Caco-2 (cell line): ENCODE measurements at regions not wholly inside any gene's neighbourhood (a gene's known extent, or its start where the extent isn't known, plus 50 kb on each side); places are given as distances from the start of the nearest gene placed in this dataset.

Experiments used
- BruUV-seq: library from RNA; stranded (reverse); fragments of 400-500 nt; replicated peaks from 2 replicates; lab custom pipeline; 2021; lab: Mats Ljungman, UMichigan
- CTCF ChIA-PET: fragments of 300-600 bp; sonication (Branson Sonifier 250); formaldehyde crosslinking; loops from one replicate; lab custom pipeline; 2022; ENCODE audit warnings: antibody characterized with exemption; lab: Charles Lee
- POLR2A ChIA-PET: fragments of 300-600 bp; sonication (Branson Sonifier 250); formaldehyde crosslinking; loops from one replicate; lab custom pipeline; 2022; ENCODE audit warnings: antibody characterized with exemption; lab: Charles Lee
- DNase-seq, 2 experiments: peaks; one replicate each; pipeline versions ENCODE4 v3.0.0 to v3.0.0-alpha.2; 2020 to 2022
- H3K27me3 ChIP-seq: replicated peaks from 2 replicates; pipeline ENCODE4 v1.6.0; 2011; ENCODE audit warnings: low read length; ENCODE audit not compliant: control insufficient read depth, insufficient read depth
- H3K36me3 ChIP-seq: 2 replicates; pipeline ENCODE4 v1.5.1; 2011; ENCODE audit warnings: low read length; ENCODE audit not compliant: control insufficient read depth, insufficient read depth
- H3K4me1 ChIP-seq: fragments of 250-450 bp; sonication (Bioruptor Pico); 2 replicates; pipeline ENCODE4 v1.5.1; 2020; ENCODE audit warnings: mild to moderate bottlenecking
- H3K4me3 ChIP-seq: 2 replicates; pipeline ENCODE4 v1.5.1; 2011; ENCODE audit warnings: low read depth, mild to moderate bottlenecking, control low read depth, low read length
- H3K9me3 ChIP-seq: fragments of 250-450 bp; sonication (Bioruptor Pico); 2 replicates; pipeline ENCODE4 v1.5.1; 2020; ENCODE audit warnings: mild to moderate bottlenecking, moderate library complexity
- H3K27ac Mint-ChIP-seq: one replicate; pipeline ENCODE4 v1.8.0; 2022; ENCODE audit warnings: mixed read lengths; ENCODE audit not compliant: unreplicated experiment
- H3K27me3 Mint-ChIP-seq: one replicate; pipeline ENCODE4 v1.8.0; 2022; ENCODE audit warnings: mixed read lengths; ENCODE audit not compliant: insufficient read depth, unreplicated experiment
- H3K36me3 Mint-ChIP-seq: one replicate; pipeline ENCODE4 v1.8.0; 2022; ENCODE audit warnings: mild to moderate bottlenecking, mixed read lengths; ENCODE audit not compliant: insufficient read depth, unreplicated experiment
- H3K4me1 Mint-ChIP-seq: one replicate; pipeline ENCODE4 v1.8.0; 2022; ENCODE audit warnings: low read depth, mixed read lengths; ENCODE audit not compliant: unreplicated experiment
- H3K4me3 Mint-ChIP-seq: one replicate; pipeline ENCODE4 v1.8.0; 2022; ENCODE audit warnings: mild to moderate bottlenecking, moderate library complexity, mixed read lengths; ENCODE audit not compliant: unreplicated experiment
- H3K9me3 Mint-ChIP-seq: one replicate; pipeline ENCODE4 v1.8.0; 2022; ENCODE audit warnings: mixed read lengths; ENCODE audit not compliant: unreplicated experiment
- intact Hi-C: fragments of 100-400 bp; cut with micrococcal nuclease; formaldehyde crosslinking; loops from one replicate; pipeline ENCODE4 v1.10.0; 2022; ENCODE audit not compliant: unreplicated experiment
- TF ChIP-seq, protein P1 (sequence below), 2 experiments: fragments of 200-600 bp in 1 of 2; IDR thresholded peaks; 1 replicate in 1 of 2; 2 replicates in 1 of 2; pipeline versions ENCODE4 v1.5.1 to v1.8.0; 2011 to 2022; ENCODE audit warnings: antibody characterized with exemption in 1 of 2, control low read depth in 1 of 2, inconsistent platforms in 1 of 2, low read depth in 1 of 2, low read length in 1 of 2, mild to moderate bottlenecking in 1 of 2, moderate library complexity in 1 of 2; ENCODE audit not compliant: insufficient read depth in 1 of 2, severe bottlenecking in 1 of 2, unreplicated experiment in 1 of 2

GRCh38 chr18:5732318-5732717, 163.0 kb downstream of the TMEM200C start:
- Histone ChIP-seq H3K4me3 (no peak overlapping the region), H3K27me3 (no peaks in the 10 kb centered on the region), H3K4me1 (no peaks in the 10 kb centered on the region), H3K9me3 (no peaks in the 10 kb centered on the region), H3K36me3 (no peaks in the 10 kb centered on the region)
- no TSS peak for BruUV-seq
- Mint-ChIP-seq H3K36me3 (no peaks in the 10 kb centered on the region), H3K4me1 (no peaks in the 10 kb centered on the region), H3K4me3 (no peak overlapping the region), H3K9me3 (no peaks in the 10 kb centered on the region), H3K27me3 (peaks cover 8% of the 10 kb centered on the region), H3K27ac (no peak overlapping the region)
- TF ChIP-seq, protein P1, sequence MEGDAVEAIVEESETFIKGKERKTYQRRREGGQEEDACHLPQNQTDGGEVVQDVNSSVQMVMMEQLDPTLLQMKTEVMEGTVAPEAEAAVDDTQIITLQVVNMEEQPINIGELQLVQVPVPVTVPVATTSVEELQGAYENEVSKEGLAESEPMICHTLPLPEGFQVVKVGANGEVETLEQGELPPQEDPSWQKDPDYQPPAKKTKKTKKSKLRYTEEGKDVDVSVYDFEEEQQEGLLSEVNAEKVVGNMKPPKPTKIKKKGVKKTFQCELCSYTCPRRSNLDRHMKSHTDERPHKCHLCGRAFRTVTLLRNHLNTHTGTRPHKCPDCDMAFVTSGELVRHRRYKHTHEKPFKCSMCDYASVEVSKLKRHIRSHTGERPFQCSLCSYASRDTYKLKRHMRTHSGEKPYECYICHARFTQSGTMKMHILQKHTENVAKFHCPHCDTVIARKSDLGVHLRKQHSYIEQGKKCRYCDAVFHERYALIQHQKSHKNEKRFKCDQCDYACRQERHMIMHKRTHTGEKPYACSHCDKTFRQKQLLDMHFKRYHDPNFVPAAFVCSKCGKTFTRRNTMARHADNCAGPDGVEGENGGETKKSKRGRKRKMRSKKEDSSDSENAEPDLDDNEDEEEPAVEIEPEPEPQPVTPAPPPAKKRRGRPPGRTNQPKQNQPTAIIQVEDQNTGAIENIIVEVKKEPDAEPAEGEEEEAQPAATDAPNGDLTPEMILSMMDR (IDR thresholded peaks at IDR 0.05; ENCODE audit: insufficient read depth in 1 of 2, low read depth in 1 of 2, low read length in 1 of 2, severe bottlenecking in 1 of 2, unreplicated experiment in 1 of 2) = no peak
- POLR2A ChIA-PET = no interaction called here
- DNase-seq = no peak
- CTCF ChIA-PET = no interaction called here
- intact Hi-C loops = no loop called here

GRCh38 chr18:5729983-5730699, 165.2 kb downstream of the TMEM200C start:
- BruUV-seq = no TSS peak
- DNase-seq = no peak
- no peaks in the 10 kb centered on the region for H3K9me3 Mint-ChIP-seq
- H3K27me3 ChIP-seq = no peaks in the 10 kb centered on the region
- H3K4me1 Mint-ChIP-seq = no peaks in the 10 kb centered on the region
- H3K36me3 Mint-ChIP-seq = no peaks in the 10 kb centered on the region
- intact Hi-C loops = no loop called here
- H3K27ac Mint-ChIP-seq = no peak overlapping the region
- no peak overlapping the region for H3K4me3 Mint-ChIP-seq
- no peak overlapping the region for H3K4me3 ChIP-seq
- TF ChIP-seq, protein P1 (IDR thresholded peaks at IDR 0.05; ENCODE audit: insufficient read depth in 1 of 2, low read depth in 1 of 2, low read length in 1 of 2, severe bottlenecking in 1 of 2, unreplicated experiment in 1 of 2) = no peak
- CTCF ChIA-PET = no interaction called here
- H3K36me3 ChIP-seq = no peaks in the 10 kb centered on the region
- POLR2A ChIA-PET = no interaction called here
- H3K4me1 ChIP-seq = no peaks in the 10 kb centered on the region
- H3K9me3 ChIP-seq = no peaks in the 10 kb centered on the region
- H3K27me3 Mint-ChIP-seq = peaks cover 5% of the 10 kb centered on the region

GRCh38 chr18:5728531-5728930, 166.8 kb downstream of the TMEM200C start:
- no peak overlapping the region for H3K4me3 ChIP-seq
- H3K9me3 ChIP-seq = no peaks in the 10 kb centered on the region
- ChIA-PET POLR2A (no interaction called here), CTCF (no interaction called here)
- Mint-ChIP-seq H3K27me3 (peaks cover 5% of the 10 kb centered on the region), H3K9me3 (no peaks in the 10 kb centered on the region), H3K36me3 (no peaks in the 10 kb centered on the region), H3K4me3 (no peak overlapping the region), H3K27ac (no peak overlapping the region), H3K4me1 (no peaks in the 10 kb centered on the region)
- TF ChIP-seq, protein P1 (IDR thresholded peaks at IDR 0.05; ENCODE audit: insufficient read depth in 1 of 2, low read depth in 1 of 2, low read length in 1 of 2, severe bottlenecking in 1 of 2, unreplicated experiment in 1 of 2) = no peak
- no TSS peak for BruUV-seq
- no peak for DNase-seq
- H3K27me3 ChIP-seq = no peaks in the 10 kb centered on the region
- H3K4me1 ChIP-seq = no peaks in the 10 kb centered on the region
- intact Hi-C loops = no loop called here
- no peaks in the 10 kb centered on the region for H3K36me3 ChIP-seq
